ENCODE measurements at regions not wholly inside any gene's neighbourhood (a gene's known extent, or its start where the extent isn't known, plus 50 kb on each side); places are given as distances from the start of the nearest gene placed in this dataset.
"Not testable (repeated sequence)": the region's sequence is repeated elsewhere in the genome, so short reads cannot be mapped to it uniquely, and the experiment has no call there.

GRCh38 chr13:44125943-44126469, 246.3 kb downstream of the LACC1 start:
- DNase-seq (ENCODE audit: low spot score) = no peak

DNA sequence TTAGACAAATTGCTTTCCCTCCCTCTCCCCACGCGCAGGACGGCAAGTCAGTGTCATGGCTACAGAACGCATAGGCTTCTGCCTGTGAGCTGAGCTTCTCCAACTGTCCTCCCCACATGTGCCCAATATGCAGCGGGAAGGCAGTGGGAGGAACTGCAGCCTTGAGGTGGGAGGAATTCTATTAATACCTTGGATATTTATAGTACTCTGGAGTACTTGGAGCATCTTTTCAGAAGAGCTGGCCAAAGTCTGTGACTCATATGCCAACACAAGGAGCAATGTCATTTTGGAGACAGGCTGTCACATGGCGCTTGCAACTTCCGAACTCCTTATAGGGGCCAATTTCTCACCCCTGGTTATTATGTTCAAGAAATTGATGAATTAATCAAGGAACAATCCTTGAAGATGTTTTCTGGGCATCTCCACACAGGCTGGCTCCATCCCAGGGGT, 245.0 kb upstream of the SERP2 start:
- DNase-seq (ENCODE audit: low spot score) = no peak

DNA sequence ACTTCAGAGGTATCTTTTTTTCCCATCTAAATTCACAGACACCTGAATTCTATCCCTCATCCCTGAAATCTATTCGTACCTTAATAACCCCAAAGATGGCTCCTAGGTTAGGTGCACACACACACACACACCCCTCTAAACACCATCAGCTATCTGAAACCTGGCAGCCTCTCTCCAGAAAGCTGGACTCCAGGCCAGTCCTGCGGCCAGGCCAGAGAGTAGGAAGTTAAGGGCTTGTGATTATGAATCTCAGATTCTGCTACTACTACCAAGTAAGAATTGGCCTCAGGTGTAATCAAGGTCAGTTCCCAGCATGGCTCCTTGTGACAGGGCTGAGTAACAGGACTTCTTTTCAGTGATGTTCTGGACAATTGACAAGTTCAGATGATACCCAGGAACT, 244.2 kb upstream of the SERP2 start:
- DNase-seq (ENCODE audit: low spot score) = no peak

DNA sequence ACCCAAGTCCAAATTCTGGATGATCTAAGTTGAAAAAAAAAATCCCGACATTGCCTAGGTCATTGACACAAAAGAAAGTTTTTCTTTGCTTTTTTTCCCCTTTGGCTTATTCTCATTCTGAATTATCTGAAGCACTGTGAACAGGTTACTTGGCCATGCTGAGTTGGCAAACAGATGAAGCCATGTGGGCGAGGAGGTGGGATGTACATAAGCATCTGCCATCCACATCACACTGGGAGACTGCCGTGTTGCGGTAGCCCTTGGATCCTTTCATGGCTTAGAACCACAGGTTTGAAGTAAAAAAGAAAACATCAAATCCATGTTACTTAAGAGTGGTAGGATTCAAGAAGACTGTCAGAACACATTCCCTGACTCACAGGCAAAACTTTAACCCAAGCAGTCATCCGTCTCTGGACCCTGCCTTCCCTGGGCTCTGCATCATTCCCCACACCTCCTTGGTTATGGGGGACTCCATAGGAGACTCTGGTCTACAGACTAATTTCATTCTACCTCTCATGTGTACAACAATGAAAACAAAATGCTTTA, 242.5 kb upstream of the SERP2 start:
- DNase-seq (ENCODE audit: low spot score) = no peak

GRCh38 chr13:44132710-44133109, 240.9 kb upstream of the SERP2 start:
- peak; percentile 89 for DNase-seq (ENCODE audit: low spot score)

DNA sequence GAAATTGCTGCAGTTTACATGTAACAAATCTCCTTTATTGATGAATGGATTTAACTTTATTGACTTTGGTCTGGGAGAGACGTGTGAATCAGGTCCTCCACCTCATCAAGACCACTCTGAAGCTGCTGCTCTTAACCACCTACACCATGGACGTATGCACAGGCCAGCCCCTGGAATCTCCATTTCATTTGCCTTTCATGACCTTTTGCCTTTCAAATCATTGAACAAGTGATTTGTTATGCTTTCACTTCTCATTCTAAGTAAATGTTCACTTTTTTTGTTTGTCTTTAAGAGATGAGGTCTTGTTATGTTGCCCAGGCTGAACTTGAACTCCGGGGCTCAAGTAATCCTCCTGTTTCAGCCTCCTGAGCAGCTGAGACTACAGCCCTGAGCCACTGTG, 240.0 kb upstream of the SERP2 start:
- peak; percentile 5 for DNase-seq (ENCODE audit: low spot score)

- DNase-seq (ENCODE audit: low spot score) = no peak
Measured at GRCh38 chr13:44135566-44135965, 238.1 kb upstream of the SERP2 start.

GRCh38 chr13:44136696-44137268, 236.8 kb upstream of the SERP2 start:
- no peak for DNase-seq (ENCODE audit: low spot score)

- DNase-seq (ENCODE audit: low spot score) = no peak
Measured at GRCh38 chr13:44137466-44137865, 236.2 kb upstream of the SERP2 start.

DNA sequence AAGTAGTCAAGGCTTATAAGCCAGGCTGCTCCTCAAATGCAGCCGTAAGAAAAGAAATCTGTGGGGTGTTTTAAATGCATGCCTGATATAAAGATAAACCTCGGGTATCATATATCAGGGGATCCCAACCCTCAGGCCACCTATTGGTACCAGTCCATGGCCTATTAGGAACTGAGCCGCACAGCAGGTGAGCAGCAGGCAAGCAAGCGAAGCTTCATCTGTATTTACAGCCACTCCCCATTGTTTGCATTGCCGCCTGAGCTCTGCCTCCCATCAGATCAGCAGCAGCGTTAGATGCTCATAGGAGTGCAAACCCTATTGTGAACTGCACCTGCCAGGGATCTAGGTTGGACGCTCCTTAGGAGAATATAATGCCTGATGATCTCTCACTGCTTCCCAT, 233.5 kb upstream of the SERP2 start:
- DNase-seq (ENCODE audit: low spot score) = no peak

DNA sequence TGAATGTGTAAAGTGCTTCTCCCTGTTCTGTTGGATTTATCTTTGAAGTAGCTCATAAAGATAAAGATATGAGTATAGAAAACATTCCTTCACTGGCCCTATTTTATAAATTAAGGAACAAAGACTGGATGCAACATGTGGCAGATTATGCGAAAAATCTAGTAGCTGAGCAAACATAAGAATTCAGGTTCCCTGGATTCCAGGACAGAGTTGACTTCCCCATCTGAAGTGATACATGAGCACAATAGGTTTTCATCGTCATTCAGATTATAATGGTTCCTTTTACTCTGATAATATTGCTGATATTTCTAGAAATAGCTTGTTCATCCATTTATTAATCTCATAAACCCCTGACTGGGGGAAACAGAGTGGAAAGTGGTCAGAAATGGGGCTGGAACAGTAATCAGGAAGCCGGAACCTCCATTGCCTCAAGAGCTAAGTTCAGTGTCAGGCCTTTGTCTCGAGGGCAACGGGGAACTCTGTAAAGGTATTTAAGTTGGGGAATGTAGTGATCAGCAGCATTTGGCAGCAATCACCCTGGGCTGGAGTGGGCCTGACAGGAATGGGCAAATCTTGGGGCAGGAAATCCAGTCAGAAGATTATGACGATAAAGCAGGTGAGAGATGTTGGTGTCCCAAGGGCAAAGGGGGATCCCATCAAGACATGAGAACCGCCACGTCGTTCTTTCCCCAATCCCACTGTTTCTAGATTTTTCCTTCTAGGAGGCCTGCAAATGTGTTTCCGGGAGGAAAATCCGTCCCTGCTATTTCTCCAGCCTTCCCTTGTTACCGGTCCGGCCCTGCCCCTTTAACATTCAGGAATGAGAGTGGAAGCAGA, 232.5 kb upstream of the SERP2 start:
- DNase-seq (ENCODE audit: low spot score) = no peak

DNA sequence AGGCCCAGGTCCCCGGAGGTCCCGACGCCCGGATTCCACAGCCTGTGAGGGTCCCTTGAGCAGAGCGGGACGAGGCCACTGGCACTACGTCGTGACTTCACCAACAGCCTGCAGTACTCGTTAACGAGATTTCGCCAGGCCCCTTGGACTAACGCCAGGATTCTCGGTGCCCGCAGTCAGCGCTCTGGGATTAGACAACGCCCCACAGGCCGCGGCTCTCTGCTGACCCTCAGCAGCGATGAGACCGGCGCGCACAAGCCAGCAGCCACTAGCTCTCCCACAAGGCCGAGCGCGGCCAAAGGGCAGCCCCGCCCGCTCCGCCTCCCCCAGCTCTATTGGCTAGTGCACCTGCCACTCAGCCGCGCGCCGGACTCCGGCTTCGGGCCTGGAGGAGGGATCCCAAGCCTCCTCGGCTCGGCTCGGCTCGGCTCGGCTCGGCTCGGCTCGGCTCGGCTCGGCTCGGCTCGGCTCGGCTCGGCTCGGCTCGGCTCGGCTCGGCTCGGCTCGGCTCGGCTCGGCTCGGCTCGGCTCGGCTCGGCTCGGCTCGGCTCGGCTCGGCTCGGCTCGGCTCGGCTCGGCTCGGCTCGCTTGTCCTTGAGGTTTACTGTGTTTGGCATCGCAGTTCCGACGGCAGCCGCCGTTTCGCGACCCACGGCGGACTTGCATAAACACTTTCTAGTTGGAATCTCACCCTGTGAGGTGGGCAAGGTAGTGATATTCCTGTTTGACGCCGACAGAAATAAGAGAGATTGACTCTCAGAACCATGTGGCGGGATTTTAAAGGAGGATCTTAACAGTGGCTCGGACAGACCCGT, 231.7 kb upstream of the SERP2 start:
- peak; percentile 93 for DNase-seq (ENCODE audit: low spot score)

- DNase-seq (ENCODE audit: low spot score) = no peak
Measured at GRCh38 chr13:44142540-44142867, 231.1 kb upstream of the SERP2 start.

GRCh38 chr13:44142941-44143665, 230.5 kb upstream of the SERP2 start:
- peak; percentile 50 for DNase-seq (ENCODE audit: low spot score)

GRCh38 chr13:44146138-44146537, 227.5 kb upstream of the SERP2 start:
- DNase-seq (ENCODE audit: low spot score) = no peak

GRCh38 chr13:44147233-44147632, 226.4 kb upstream of the SERP2 start:
- DNase-seq (ENCODE audit: low spot score) = no peak

DNA sequence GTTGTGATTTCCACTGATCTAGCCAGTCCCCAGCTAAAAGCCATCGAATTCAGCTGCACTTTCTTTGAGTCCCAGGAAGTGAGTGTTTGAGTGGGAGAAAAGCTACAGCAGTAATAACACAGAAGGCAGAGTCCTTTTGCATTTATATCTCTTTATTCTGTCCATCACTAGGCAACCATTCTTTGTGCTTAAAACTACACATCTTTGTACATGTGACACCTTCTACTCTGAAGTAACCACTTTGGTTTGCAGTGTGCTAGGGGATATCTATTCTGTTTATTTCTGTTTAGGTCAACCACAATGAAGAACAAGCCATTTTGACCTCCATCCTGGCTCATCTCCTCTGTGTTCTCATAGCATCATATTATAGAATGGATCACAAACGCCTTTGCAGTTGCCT, 226.0 kb upstream of the SERP2 start:
- DNase-seq (ENCODE audit: low spot score) = no peak

GRCh38 chr13:44148159-44148914, 225.3 kb upstream of the SERP2 start:
- DNase-seq (ENCODE audit: low spot score) = no peak

DNA sequence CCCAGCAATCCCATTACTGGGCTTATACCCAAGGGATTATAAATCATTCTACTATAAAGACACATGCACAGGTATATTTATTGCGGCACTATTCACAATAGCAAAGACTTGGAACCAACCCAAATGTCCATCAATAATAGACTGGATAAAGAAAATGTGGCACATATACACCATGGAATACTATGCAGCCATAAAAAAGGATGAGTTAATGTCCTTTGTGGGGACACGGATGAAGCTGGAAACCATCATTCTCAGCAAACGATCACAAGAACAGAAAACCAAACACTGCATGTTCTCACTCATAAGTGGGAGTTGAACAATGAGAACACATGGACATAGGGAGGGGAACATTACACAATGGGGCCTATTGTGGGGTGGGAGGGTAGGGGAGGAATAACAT, 224.4 kb upstream of the SERP2 start:
- not testable (repeated sequence) for DNase-seq (ENCODE audit: low spot score)

GRCh38 chr13:44149821-44150220, 223.8 kb upstream of the SERP2 start:
- DNase-seq (ENCODE audit: low spot score) = no peak

DNA sequence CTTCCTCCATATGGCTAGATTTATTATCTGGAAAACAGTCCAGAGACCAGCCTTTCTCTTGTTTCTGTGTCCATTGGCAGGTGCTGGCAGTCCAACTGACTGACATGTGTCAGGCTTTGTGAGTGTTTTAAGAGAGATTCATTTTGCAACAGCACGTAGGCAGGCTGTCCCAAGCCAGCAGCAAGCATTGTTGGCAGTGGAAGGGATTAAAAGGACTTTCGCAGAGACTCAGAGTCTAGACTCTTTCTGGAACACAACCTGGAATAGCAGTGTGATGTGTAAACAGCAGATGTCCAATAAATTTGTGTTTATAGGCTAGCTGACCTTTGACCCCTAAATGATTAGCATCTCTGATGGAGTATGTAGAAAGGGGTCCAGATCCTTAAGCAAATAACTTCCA, 222.2 kb upstream of the SERP2 start:
- DNase-seq (ENCODE audit: low spot score) = no peak

Data from kidney capillary endothelial cell (primary cell).